Large intestine (tissue), 3 donors: ENCODE measurements at regions not wholly inside any gene's neighbourhood (a gene's known extent, or its start where the extent isn't known, plus 50 kb on each side); places are given as distances from the start of the nearest gene placed in this dataset.
A peak's percentile ranks its signal among the peaks of the same experiment; 100 is the strongest.

Experiments used
- DNase-seq, 2 donors: peaks; one replicate each; pipeline versions ENCODE4 v3.0.0 to v3.0.0-alpha.2; 2013
- H3K27ac ChIP-seq: one replicate; pipeline ENCODE4 v1.5.1; 2013; ENCODE audit warnings: low read length
- H3K27me3 ChIP-seq: 2 replicates; pipeline ENCODE4 v1.6.1; 2013; ENCODE audit warnings: low read length; ENCODE audit not compliant: control insufficient read depth, insufficient read depth
- H3K36me3 ChIP-seq: 2 replicates; pipeline ENCODE4 v1.6.1; 2013; ENCODE audit warnings: low read length; ENCODE audit not compliant: control insufficient read depth, insufficient read depth
- H3K4me1 ChIP-seq: one replicate; pipeline ENCODE4 v1.6.1; 2013; ENCODE audit warnings: low read length; ENCODE audit not compliant: control insufficient read depth, insufficient read depth
- H3K4me3 ChIP-seq: one replicate; pipeline ENCODE4 v1.5.1; 2013; ENCODE audit warnings: low read length
- H3K9me3 ChIP-seq: one replicate; pipeline ENCODE4 v1.6.1; 2013; ENCODE audit warnings: mild to moderate bottlenecking, low read depth, low read length, moderate library complexity; ENCODE audit not compliant: control insufficient read depth
- WGBS: methylation state at CpG from one replicate; pipeline ENCODE4 v1.1.5; 2013; ENCODE audit warnings: low lambda C conversion rate; ENCODE audit not compliant: insufficient coverage; 5-methylcytosine and 5-hydroxymethylcytosine counted together

DNA sequence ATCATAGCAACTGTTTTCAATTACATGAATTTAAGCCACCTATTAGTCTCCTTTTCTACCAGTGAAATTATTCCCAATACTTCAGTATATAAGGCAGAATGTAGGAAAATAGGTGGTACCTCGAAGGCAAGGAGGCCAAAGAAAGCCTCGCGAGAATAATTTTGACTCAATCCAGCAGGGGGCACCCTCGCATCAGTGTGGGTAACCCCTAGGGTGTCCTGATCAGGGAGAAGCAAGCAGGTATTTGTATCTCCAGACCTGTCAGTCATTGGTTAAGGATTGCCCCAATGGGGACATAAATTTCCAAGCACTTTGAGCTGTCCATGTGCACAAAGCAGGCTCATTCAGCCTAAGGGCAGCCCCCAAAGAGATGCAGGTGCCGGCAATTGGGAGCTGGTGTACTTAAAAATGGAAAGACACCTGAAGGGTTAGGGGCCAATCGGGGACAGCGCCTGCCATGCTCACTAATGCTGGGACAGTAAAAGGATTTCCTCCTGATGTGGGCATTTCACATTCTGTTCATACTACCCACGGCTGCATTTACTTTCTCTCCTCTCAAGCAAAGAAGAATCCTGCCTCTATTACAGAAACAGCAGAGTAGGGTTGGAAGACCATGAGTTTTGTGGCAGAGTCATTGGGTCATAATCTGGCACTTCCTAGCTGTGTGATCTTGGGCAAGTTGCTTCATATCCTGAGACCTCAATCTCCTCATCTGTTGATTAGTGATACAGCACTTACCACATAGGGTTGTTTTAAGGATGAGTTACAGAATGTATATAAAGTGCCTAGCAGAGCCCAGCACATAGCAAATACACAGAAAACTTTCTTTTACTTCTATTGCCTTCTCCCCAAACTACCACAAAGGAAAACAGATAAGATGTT, 136.1 kb downstream of the ICOS start:
- 50% methylated on average over 1 of the region's 8 CpGs for WGBS
- Histone ChIP-seq H3K4me1 (no peaks in the 10 kb centered on the region), H3K9me3 (no peaks in the 10 kb centered on the region), H3K27me3 (peaks cover 3% of the 10 kb centered on the region), H3K36me3 (no peaks in the 10 kb centered on the region), H3K27ac (no peak overlapping the region), H3K4me3 (no peak overlapping the region)
- no peak for DNase-seq

GRCh38 chr2:204074456-204074855, 137.9 kb downstream of the ICOS start:
- Histone ChIP-seq H3K4me1 (no peaks in the 10 kb centered on the region), H3K27ac (no peak overlapping the region), H3K36me3 (no peaks in the 10 kb centered on the region), H3K27me3 (no peaks in the 10 kb centered on the region), H3K9me3 (no peaks in the 10 kb centered on the region), H3K4me3 (no peak overlapping the region)
- DNase-seq: peak in 1 of 2 donors; percentile 1
- no CpG with 5 or more reads among the region's 1 CpG for WGBS

DNA sequence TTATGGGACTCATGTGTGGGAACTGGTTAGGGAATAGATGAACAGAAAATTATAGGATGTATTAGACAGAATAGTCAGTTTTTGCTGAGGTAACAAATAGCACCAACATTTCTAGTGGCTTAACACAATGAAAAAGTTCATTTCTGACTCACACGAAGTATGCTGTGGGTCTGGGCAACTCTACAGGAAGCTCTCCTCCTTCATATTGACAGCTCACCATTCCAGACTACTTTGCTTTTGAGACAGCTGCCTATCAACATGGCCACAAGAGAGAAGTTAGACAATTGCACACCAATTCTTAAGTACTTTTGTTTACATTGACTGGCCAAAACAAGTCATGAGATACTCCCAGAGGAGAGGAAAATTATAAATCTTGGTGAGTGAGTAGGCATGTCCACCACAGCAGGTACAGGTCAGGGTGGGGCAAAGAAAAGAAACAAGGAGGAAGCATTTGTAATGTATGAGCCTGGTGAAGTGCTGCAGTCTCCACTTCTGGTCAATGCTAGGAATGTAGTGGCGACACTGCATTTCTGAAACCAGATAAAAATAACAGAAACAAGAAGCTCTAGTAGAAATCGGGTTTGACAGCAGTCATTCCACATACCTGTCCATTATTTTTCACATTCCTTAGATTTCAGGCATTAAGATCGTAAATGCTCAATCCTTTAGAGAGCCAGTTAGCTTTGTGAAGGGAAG, 141.6 kb downstream of the ICOS start:
- WGBS: 100% methylated on average over 1 of the region's 4 CpGs
- Histone ChIP-seq H3K27me3 (peaks cover 4% of the 10 kb centered on the region), H3K27ac (no peak overlapping the region), H3K36me3 (no peaks in the 10 kb centered on the region), H3K9me3 (no peaks in the 10 kb centered on the region), H3K4me1 (no peaks in the 10 kb centered on the region), H3K4me3 (no peak overlapping the region)
- no peak for DNase-seq

DNA sequence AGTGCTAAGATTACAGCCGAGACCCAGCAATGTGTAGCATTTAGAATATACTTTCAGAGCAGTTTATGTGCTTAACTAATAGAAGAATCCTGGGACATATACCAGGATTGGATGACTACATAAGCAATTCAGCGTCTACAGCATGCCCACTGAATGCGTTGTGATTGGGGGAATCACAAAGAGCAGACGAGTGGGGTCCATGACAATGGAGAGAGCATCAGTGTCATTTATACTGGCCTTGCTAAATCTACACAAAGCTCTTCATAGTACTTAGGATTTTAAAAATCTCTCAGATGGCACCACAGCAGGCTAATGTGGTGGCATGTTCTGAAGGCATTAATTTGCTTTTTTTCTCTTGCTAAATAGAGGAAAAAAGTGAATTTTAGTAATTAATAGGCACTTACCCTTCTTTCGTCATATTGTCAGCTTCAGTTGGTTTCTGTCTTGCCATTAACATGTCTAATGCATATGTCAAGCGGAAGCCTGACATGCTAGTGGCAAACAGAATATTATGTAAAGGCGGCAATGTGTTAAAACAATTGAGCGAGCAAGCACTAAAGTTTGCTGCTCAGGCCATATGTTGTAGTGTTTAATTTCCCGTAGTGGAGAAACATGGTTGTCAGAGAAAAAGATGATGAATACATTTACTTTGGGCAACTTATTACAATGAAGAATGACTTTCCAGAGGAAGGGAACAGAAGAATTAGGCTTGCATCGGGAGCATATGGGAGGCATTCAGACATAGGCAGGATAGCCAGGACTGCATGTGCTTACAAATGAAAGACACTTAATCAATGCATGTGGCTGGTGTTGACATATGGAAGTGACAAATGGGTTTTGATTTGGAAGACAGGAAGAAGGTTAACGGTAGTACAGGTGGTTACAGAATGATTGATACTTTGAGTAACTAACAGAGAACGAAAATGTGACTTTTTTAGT, 145.2 kb downstream of the ICOS start:
- Histone ChIP-seq H3K4me3 (no peak overlapping the region), H3K27ac (no peak overlapping the region), H3K27me3 (peaks cover 4% of the 10 kb centered on the region), H3K9me3 (no peaks in the 10 kb centered on the region), H3K36me3 (no peaks in the 10 kb centered on the region), H3K4me1 (no peaks in the 10 kb centered on the region)
- 90% methylated on average over 2 of the region's 12 CpGs for WGBS
- no peak for DNase-seq

DNA sequence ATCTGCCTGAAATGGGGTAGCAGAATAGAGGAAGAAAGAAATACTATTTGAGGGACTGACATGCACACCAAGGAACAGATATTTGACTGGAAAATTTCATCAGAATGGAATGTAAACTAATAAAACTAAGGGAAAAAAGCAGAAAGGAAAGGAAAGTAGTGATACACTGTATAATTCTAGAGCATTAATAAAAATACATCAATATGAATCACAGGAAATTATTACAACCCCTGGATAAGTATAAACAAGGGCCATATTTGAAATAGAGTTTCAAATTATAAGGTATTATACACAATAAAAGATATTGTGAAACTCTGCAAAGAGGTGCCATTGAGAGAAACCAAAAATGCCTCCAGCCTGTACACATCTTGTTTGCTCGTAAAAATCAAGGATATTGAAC, 149.6 kb downstream of the ICOS start:
- no peaks in the 10 kb centered on the region for H3K36me3 ChIP-seq
- no peaks in the 10 kb centered on the region for H3K9me3 ChIP-seq
- DNase-seq: no peak
- no peaks in the 10 kb centered on the region for H3K4me1 ChIP-seq
- H3K27ac ChIP-seq: no peak overlapping the region
- no peak overlapping the region for H3K4me3 ChIP-seq
- H3K27me3 ChIP-seq: peaks cover 4% of the 10 kb centered on the region
- WGBS: no CpG with 5 or more reads among the region's 1 CpG

DNA sequence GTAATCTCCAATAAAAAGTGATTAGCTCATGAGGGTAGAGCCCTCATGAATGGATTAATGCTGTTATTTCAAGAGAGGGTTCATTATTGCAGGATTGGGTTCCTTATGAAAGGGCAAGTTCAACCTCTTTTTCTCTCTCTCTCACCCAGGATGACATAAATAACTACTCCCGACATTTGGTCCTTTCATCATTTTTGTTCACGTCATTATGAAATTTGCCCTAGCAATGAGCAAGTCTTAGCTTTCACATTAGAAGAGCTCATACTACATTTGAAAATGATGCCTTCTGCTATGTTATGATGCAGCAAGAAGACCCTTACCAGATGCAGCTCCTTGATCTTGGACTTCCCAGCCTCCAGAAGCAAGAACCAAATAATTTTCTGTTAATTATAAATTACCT, 152.5 kb downstream of the ICOS start:
- WGBS: 100% methylated on average over 2 of the region's 2 CpGs
- Histone ChIP-seq H3K27me3 (no peaks in the 10 kb centered on the region), H3K27ac (no peak overlapping the region), H3K4me1 (no peaks in the 10 kb centered on the region), H3K4me3 (no peak overlapping the region), H3K9me3 (no peaks in the 10 kb centered on the region), H3K36me3 (no peaks in the 10 kb centered on the region)
- DNase-seq: no peak

GRCh38 chr2:204089574-204089973, 153.0 kb downstream of the ICOS start:
- H3K4me1 ChIP-seq: no peaks in the 10 kb centered on the region
- no peak overlapping the region for H3K4me3 ChIP-seq
- no peaks in the 10 kb centered on the region for H3K36me3 ChIP-seq
- no peaks in the 10 kb centered on the region for H3K27me3 ChIP-seq
- H3K9me3 ChIP-seq: no peaks in the 10 kb centered on the region
- no peak for DNase-seq
- WGBS: no CpG with 5 or more reads among the region's 4 CpGs
- no peak overlapping the region for H3K27ac ChIP-seq

- Histone ChIP-seq H3K4me3 (no peak overlapping the region), H3K36me3 (no peaks in the 10 kb centered on the region), H3K27me3 (no peaks in the 10 kb centered on the region), H3K9me3 (no peaks in the 10 kb centered on the region), H3K27ac (no peak overlapping the region), H3K4me1 (no peaks in the 10 kb centered on the region)
- no peak for DNase-seq
- WGBS: 100% methylated on average over 1 of the region's 3 CpGs
Measured at GRCh38 chr2:204090021-204090420, 153.5 kb downstream of the ICOS start.

- no CpG with 5 or more reads among the region's 4 CpGs for WGBS
- DNase-seq: no peak
- Histone ChIP-seq H3K4me3 (no peak overlapping the region), H3K36me3 (no peaks in the 10 kb centered on the region), H3K27me3 (no peaks in the 10 kb centered on the region), H3K9me3 (no peaks in the 10 kb centered on the region), H3K27ac (no peak overlapping the region), H3K4me1 (no peaks in the 10 kb centered on the region)
Measured at GRCh38 chr2:204104811-204105210, 168.2 kb downstream of the ICOS start.

GRCh38 chr2:204108330-204108751, 171.8 kb downstream of the ICOS start:
- peak; percentile 8 to 20 for DNase-seq
- Histone ChIP-seq H3K9me3 (no peaks in the 10 kb centered on the region), H3K4me3 (no peak overlapping the region), H3K27ac (no peak overlapping the region), H3K27me3 (no peaks in the 10 kb centered on the region), H3K4me1 (no peaks in the 10 kb centered on the region), H3K36me3 (no peaks in the 10 kb centered on the region)
- WGBS: 0% methylated on average over 1 of the region's 3 CpGs
